ENCODE measurements at regions not wholly inside any gene's neighbourhood (a gene's known extent, or its start where the extent isn't known, plus 50 kb on each side); places are given as distances from the start of the nearest gene placed in this dataset.
A peak's percentile ranks its signal among the peaks of the same experiment; 100 is the strongest.

GRCh38 chr1:198809247-198809646, 170.4 kb downstream of the PTPRC start:
- ATAC-seq (ENCODE audit: low FRiP score in 2 of 2) = no peak
- H3K36me3 ChIP-seq = no peaks in the 10 kb centered on the region
- no peaks in the 10 kb centered on the region for H3K27me3 ChIP-seq
- TF ChIP-seq EP300 (IDR thresholded peaks at IDR 0.05) = no peak
- no peak for TF ChIP-seq POLR2A (IDR thresholded peaks at IDR 0.05)
- no peak for TF ChIP-seq CTCF (IDR thresholded peaks at IDR 0.05)
- no peak for TF ChIP-seq POLR2AphosphoS5 (IDR thresholded peaks at IDR 0.05)
- H3K27ac ChIP-seq = no peak overlapping the region
- no peaks in the 10 kb centered on the region for H3K4me1 ChIP-seq
- H3K9me3 ChIP-seq = peaks cover 0 to 11% (median 4%) of the 10 kb centered on the region in 4 donors
- H3K4me3 ChIP-seq = no peak overlapping the region
- DNase-seq = no peak
- 58 to 73% methylated on average over 1 of the region's 1 CpG for whole genome bisulfite sequencing, 2 donors

GRCh38 chr1:198811449-198811848, 172.6 kb downstream of the PTPRC start:
- WGBS, 2 donors = 36 to 67% methylated on average over 3 of the region's 3 CpGs
- no peaks in the 10 kb centered on the region for H3K4me1 ChIP-seq
- H3K36me3 ChIP-seq = no peaks in the 10 kb centered on the region
- TF ChIP-seq CTCF (IDR thresholded peaks at IDR 0.05) (no peak), POLR2AphosphoS5 (IDR thresholded peaks at IDR 0.05) (no peak), POLR2A (IDR thresholded peaks at IDR 0.05) (no peak), EP300 (IDR thresholded peaks at IDR 0.05) (no peak)
- no peak for DNase-seq
- no peak overlapping the region for H3K27ac ChIP-seq
- H3K4me3 ChIP-seq = no peak overlapping the region
- ATAC-seq (ENCODE audit: low FRiP score in 2 of 2) = no peak
- H3K9me3 ChIP-seq = peaks cover 0 to 19% (median 7%) of the 10 kb centered on the region in 4 donors
- H3K27me3 ChIP-seq = no peaks in the 10 kb centered on the region

- H3K9me3 ChIP-seq = no peaks in the 10 kb centered on the region
- H3K4me1 ChIP-seq = no peaks in the 10 kb centered on the region
- ATAC-seq (ENCODE audit: low FRiP score in 2 of 2) (no peak), DNase-seq (no peak)
- H3K27ac ChIP-seq = no peak overlapping the region
- H3K4me3 ChIP-seq = no peak overlapping the region
- no peak for TF ChIP-seq POLR2A (IDR thresholded peaks at IDR 0.05)
- no peak for TF ChIP-seq POLR2AphosphoS5 (IDR thresholded peaks at IDR 0.05)
- no peak for TF ChIP-seq CTCF (IDR thresholded peaks at IDR 0.05)
- no peak for TF ChIP-seq EP300 (IDR thresholded peaks at IDR 0.05)
- no peaks in the 10 kb centered on the region for H3K36me3 ChIP-seq
- H3K27me3 ChIP-seq = no peaks in the 10 kb centered on the region
- WGBS, 2 donors = 86 to 88% methylated on average over 1 of the region's 1 CpG
These were observed 184.8 kb downstream of the PTPRC start for GRCh38 chr1:198823626-198824025.

- no peaks in the 10 kb centered on the region for H3K9me3 ChIP-seq
- H3K36me3 ChIP-seq = no peaks in the 10 kb centered on the region
- no peak for ATAC-seq (ENCODE audit: low FRiP score in 2 of 2)
- H3K4me3 ChIP-seq = no peak overlapping the region
- H3K4me1 ChIP-seq = peaks cover under 1 to 7% (median 5%) of the 10 kb centered on the region in 4 donors
- no peak for TF ChIP-seq POLR2AphosphoS5 (IDR thresholded peaks at IDR 0.05)
- TF ChIP-seq EP300 (IDR thresholded peaks at IDR 0.05) = no peak
- no peak for TF ChIP-seq POLR2A (IDR thresholded peaks at IDR 0.05)
- TF ChIP-seq CTCF (IDR thresholded peaks at IDR 0.05) = no peak
- WGBS, 2 donors = 47 to 69% methylated on average over 1 of the region's 1 CpG
- H3K27ac ChIP-seq = no peak overlapping the region
- DNase-seq = no peak
- H3K27me3 ChIP-seq = no peaks in the 10 kb centered on the region
These were observed 186.4 kb downstream of the PTPRC start for GRCh38 chr1:198825254-198825653.

GRCh38 chr1:198829356-198829755, 190.5 kb downstream of the PTPRC start:
- ATAC-seq (ENCODE audit: low FRiP score in 2 of 2) = no peak
- Histone ChIP-seq H3K4me3 (no peak overlapping the region), H3K36me3 (no peaks in the 10 kb centered on the region), H3K27ac (peak overlapping the region in 1 of 4 donors; percentile 61), H3K9me3 (no peaks in the 10 kb centered on the region), H3K4me1 (peaks cover 4 to 9% (median 6%) of the 10 kb centered on the region in 4 donors), H3K27me3 (no peaks in the 10 kb centered on the region)
- WGBS, 2 donors = 66 to 69% methylated on average over 2 of the region's 2 CpGs
- TF ChIP-seq EP300 (IDR thresholded peaks at IDR 0.05) (no peak), POLR2A (IDR thresholded peaks at IDR 0.05) (no peak), POLR2AphosphoS5 (IDR thresholded peaks at IDR 0.05) (no peak), CTCF (IDR thresholded peaks at IDR 0.05) (no peak)
- no peak for DNase-seq

All from upper lobe of left lung (tissue), 6 donors.